Activated CD4-positive, alpha-beta T cell treated with anti-CD3 and anti-CD28 coated beads, Interleukin-2, amount 50 U/mL, for 48 hours (primary cell): ENCODE measurements at regions not wholly inside any gene's neighbourhood (a gene's known extent, or its start where the extent isn't known, plus 50 kb on each side); places are given as distances from the start of the nearest gene placed in this dataset.
"Not testable (repeated sequence)": the region's sequence is repeated elsewhere in the genome, so short reads cannot be mapped to it uniquely, and the experiment has no call there.

Experiments
- DNase-seq, 2 experiments: peaks; one replicate each; pipeline ENCODE4 v3.0.0-alpha.2; 2020

GRCh38 chr18:3328532-3328931 lies 66.6 kb downstream of the MYL12B start:
- no peak for DNase-seq

- DNase-seq, result no peak
Measured at GRCh38 chr18:3329471-3329870, 67.5 kb downstream of the MYL12B start.

GRCh38 chr18:3329872-3330271 lies 67.9 kb downstream of the MYL12B start:
- DNase-seq, result no peak

- DNase-seq, result no peak
Measured at GRCh38 chr18:3330622-3331021, 68.7 kb downstream of the MYL12B start.

- no peak for DNase-seq
Measured at GRCh38 chr18:3332376-3332775, 70.4 kb downstream of the MYL12B start.

GRCh38 chr18:3333056-3333720 lies 71.3 kb downstream of the MYL12B start:
- DNase-seq, result no peak

- DNase-seq, result no peak
Measured at GRCh38 chr18:3333721-3334386, 71.9 kb downstream of the MYL12B start.

- no peak for DNase-seq
Measured at GRCh38 chr18:3340015-3340681, 78.2 kb downstream of the MYL12B start.

- no peak for DNase-seq
Measured at GRCh38 chr18:3340682-3341097, 78.8 kb downstream of the MYL12B start.

GRCh38 chr18:3342628-3343027 lies 80.7 kb downstream of the MYL12B start:
- DNase-seq, result no peak

GRCh38 chr18:3345452-3345851 lies 83.5 kb downstream of the MYL12B start:
- DNase-seq, result no peak

GRCh38 chr18:3345885-3346284 lies 84.0 kb downstream of the MYL12B start:
- no peak for DNase-seq

GRCh38 chr18:3346487-3346886 lies 84.6 kb downstream of the MYL12B start:
- DNase-seq, result no peak

GRCh38 chr18:3347286-3347803 lies 85.4 kb downstream of the MYL12B start:
- DNase-seq, result no peak

- no peak for DNase-seq
Measured at GRCh38 chr18:3348176-3348575, 86.2 kb downstream of the MYL12B start.

GRCh38 chr18:3349046-3349841 lies 87.3 kb downstream of the MYL12B start:
- not testable (repeated sequence) for DNase-seq

GRCh38 chr18:3350021-3350420 lies 88.1 kb downstream of the MYL12B start:
- no peak for DNase-seq

GRCh38 chr18:3350566-3351527 lies 88.9 kb downstream of the MYL12B start:
- no peak for DNase-seq

GRCh38 chr18:3354506-3354905 lies 92.6 kb downstream of the MYL12B start:
- DNase-seq, result no peak

- no peak for DNase-seq
Measured at GRCh38 chr18:3356614-3357013, 93.4 kb upstream of the TGIF1 start.

- DNase-seq, result no peak
Measured at GRCh38 chr18:3357516-3357915, 92.5 kb upstream of the TGIF1 start.

GRCh38 chr18:3358310-3358709 lies 91.7 kb upstream of the TGIF1 start:
- DNase-seq, result no peak
